Muscle of leg (tissue), 3 donors: ENCODE measurements at regions not wholly inside any gene's neighbourhood (a gene's known extent, or its start where the extent isn't known, plus 50 kb on each side); places are given as distances from the start of the nearest gene placed in this dataset.
A peak's percentile ranks its signal among the peaks of the same experiment; 100 is the strongest.

ENCODE experiments used
- DNase-seq: peaks from one replicate; pipeline ENCODE4 v3.0.0; 2013
- H3K27ac ChIP-seq: one replicate; pipeline ENCODE4 v1.5.1; 2013; ENCODE audit warnings: mild to moderate bottlenecking, low read length, control low read depth
- H3K27me3 ChIP-seq: one replicate; pipeline ENCODE4 v1.6.1; 2013; ENCODE audit warnings: low read length; ENCODE audit not compliant: control insufficient read depth, insufficient read depth
- H3K36me3 ChIP-seq: one replicate; pipeline ENCODE4 v1.6.1; 2013; ENCODE audit warnings: low read length; ENCODE audit not compliant: control insufficient read depth, insufficient read depth
- H3K4me1 ChIP-seq: one replicate; pipeline ENCODE4 v1.6.1; 2013; ENCODE audit warnings: low read length; ENCODE audit not compliant: control insufficient read depth, insufficient read depth
- H3K4me3 ChIP-seq: one replicate; pipeline ENCODE4 v1.5.1; 2013; ENCODE audit warnings: low read length, control low read depth
- H3K9me3 ChIP-seq: replicated peaks from 2 replicates; pipeline ENCODE4 v1.6.1; 2013; ENCODE audit warnings: low read depth, low read length; ENCODE audit not compliant: control insufficient read depth
- WGBS: methylation state at CpG from one replicate; pipeline ENCODE4 v1.1.5; 2013; ENCODE audit warnings: missing lambda C conversion rate; ENCODE audit not compliant: insufficient coverage; 5-methylcytosine and 5-hydroxymethylcytosine counted together

DNA sequence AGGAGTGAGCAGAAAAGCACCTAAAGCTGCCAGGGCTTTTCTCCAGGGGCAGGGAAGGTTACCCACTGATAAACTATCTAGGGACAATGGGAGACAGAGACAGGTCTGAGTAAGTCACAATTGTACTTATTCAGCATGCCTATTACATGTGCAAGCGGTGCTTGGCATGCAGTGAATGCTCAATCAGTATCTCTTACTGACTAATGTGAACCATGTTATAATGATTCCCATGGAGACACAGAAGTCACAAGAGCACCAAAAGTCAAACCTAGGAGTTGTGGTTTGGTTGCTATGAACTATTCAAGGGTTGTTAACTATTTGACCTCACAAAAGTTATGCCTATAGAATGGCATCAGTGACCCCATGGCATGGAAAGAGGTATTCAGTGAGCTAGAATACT is 50.0 kb upstream of the RASGRP1 start:
- Histone ChIP-seq H3K27me3 (no peaks in the 10 kb centered on the region), H3K27ac (no peak overlapping the region), H3K4me1 (no peaks in the 10 kb centered on the region), H3K36me3 (no peaks in the 10 kb centered on the region), H3K4me3 (no peak overlapping the region), H3K9me3 (no peaks in the 10 kb centered on the region)
- WGBS = no CpG with 5 or more reads among the region's 1 CpG
- no peak for DNase-seq

- no peak overlapping the region for H3K4me3 ChIP-seq
- no peaks in the 10 kb centered on the region for H3K27me3 ChIP-seq
- H3K9me3 ChIP-seq = no peaks in the 10 kb centered on the region
- WGBS = no CpG with 5 or more reads among the region's 2 CpGs
- no peaks in the 10 kb centered on the region for H3K36me3 ChIP-seq
- no peaks in the 10 kb centered on the region for H3K4me1 ChIP-seq
- DNase-seq = no peak
- H3K27ac ChIP-seq = no peak overlapping the region
These were observed 53.2 kb upstream of the RASGRP1 start for GRCh38 chr15:38617831-38618230.

GRCh38 chr15:38618242-38618955 is 53.8 kb upstream of the RASGRP1 start:
- no peak overlapping the region for H3K27ac ChIP-seq
- WGBS = 83% methylated on average over 2 of the region's 4 CpGs
- H3K4me1 ChIP-seq = no peaks in the 10 kb centered on the region
- H3K36me3 ChIP-seq = no peaks in the 10 kb centered on the region
- no peak for DNase-seq
- no peaks in the 10 kb centered on the region for H3K9me3 ChIP-seq
- H3K27me3 ChIP-seq = no peaks in the 10 kb centered on the region
- H3K4me3 ChIP-seq = no peak overlapping the region

DNA sequence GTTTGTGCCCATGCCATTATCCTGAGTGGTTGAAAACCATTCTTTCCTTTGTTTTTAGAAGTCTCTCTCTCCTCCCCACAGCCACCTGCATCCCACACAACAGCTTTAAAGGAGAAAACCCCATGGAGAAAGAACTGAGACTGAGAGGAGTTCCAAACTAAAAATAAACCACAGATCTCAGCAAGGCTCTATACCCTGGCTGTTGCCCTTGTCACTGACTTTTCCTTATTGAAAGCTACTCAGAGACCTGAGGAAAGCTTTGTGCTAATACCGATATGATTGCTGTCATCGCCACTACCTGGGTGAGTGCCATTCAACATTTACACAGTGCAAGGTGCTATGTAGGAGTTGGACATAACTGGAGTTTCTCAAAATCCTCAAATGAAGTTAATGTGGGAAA is 55.5 kb upstream of the RASGRP1 start:
- Histone ChIP-seq H3K4me3 (no peak overlapping the region), H3K27ac (no peak overlapping the region)

GRCh38 chr15:38620851-38621594 is 56.4 kb upstream of the RASGRP1 start:
- Histone ChIP-seq H3K4me3 (no peak overlapping the region), H3K27me3 (no peaks in the 10 kb centered on the region), H3K27ac (no peak overlapping the region), H3K36me3 (no peaks in the 10 kb centered on the region), H3K4me1 (peaks cover 3% of the 10 kb centered on the region), H3K9me3 (no peaks in the 10 kb centered on the region)
- DNase-seq = no peak
- WGBS = 90% methylated on average over 1 of the region's 3 CpGs

More for the DNA sequence above, 55.5 kb upstream of the RASGRP1 start:
- no peaks in the 10 kb centered on the region for H3K27me3 ChIP-seq
- WGBS = 76% methylated on average over 2 of the region's 2 CpGs
- peaks cover 3% of the 10 kb centered on the region for H3K4me1 ChIP-seq
- no peaks in the 10 kb centered on the region for H3K36me3 ChIP-seq
- no peaks in the 10 kb centered on the region for H3K9me3 ChIP-seq
- DNase-seq = no peak

DNA sequence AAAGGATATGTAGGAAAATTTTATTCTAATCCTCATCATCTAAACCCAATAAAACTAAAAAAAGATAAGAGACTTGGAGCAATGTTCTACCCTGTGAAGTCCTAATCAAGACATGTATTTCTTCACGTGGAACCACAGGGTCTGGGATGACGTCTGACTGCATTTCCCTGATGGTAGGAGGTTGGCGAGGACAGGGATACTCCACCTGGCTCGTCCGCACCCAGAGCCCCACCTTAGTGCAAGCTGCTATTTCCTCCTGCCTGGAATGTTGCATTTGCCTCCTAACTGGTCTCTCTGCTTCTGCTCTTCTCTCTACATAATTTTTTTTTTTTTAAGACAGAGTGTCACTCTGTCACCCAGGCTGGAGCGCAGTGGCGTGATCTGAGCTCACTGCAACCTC is 57.7 kb upstream of the RASGRP1 start:
- WGBS = 88% methylated on average over 7 of the region's 7 CpGs

DNA sequence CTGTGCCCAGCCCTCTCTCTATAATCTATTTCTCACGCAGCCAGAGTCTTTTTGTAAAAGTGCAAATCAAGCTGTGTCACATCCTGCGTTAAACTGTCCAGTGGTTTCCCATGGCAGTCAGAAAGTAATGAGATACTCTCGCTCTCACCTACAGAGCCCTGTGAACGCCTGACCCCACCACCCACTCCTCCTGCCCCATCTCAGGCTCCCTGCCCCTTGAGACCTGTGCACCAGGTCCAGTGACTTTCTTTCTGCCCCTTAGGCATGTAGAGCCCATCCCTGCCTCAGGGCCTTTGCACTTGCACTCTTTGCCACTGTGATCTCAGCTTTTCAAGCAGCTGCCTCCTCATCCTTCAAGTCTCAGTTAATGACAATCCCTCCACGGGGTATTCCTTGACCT is 58.3 kb upstream of the RASGRP1 start:
- WGBS = 93% methylated on average over 4 of the region's 5 CpGs
- no peak overlapping the region for H3K27ac ChIP-seq
- H3K4me3 ChIP-seq = no peak overlapping the region
- no peaks in the 10 kb centered on the region for H3K9me3 ChIP-seq
- no peaks in the 10 kb centered on the region for H3K36me3 ChIP-seq
- peaks cover 5% of the 10 kb centered on the region for H3K4me1 ChIP-seq
- no peak for DNase-seq
- H3K27me3 ChIP-seq = no peaks in the 10 kb centered on the region

More for the DNA sequence above, 57.7 kb upstream of the RASGRP1 start:
- Histone ChIP-seq H3K36me3 (no peaks in the 10 kb centered on the region), H3K27ac (no peak overlapping the region), H3K27me3 (no peaks in the 10 kb centered on the region), H3K9me3 (no peaks in the 10 kb centered on the region), H3K4me3 (no peak overlapping the region), H3K4me1 (peaks cover 5% of the 10 kb centered on the region)
- no peak for DNase-seq

DNA sequence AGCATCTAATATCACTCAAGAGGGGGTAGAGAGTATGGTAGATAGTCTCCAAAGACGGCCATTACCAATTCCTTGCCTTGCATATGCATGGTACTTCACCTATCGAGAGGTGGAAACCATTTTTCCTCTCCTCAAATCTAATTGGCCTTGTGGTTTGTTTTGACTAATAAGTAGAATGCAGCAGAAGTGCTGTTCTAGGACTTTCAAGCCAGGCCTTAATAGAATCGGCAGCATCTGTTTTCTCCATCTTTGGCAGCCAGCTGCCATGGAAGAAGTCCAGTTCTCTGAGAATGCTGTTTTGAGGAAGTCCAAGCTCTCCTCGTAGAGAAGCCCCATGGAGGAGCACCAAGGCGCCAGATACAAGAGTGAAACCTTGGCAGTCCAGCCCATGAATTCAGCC is 59.1 kb upstream of the RASGRP1 start:
- Histone ChIP-seq H3K4me3 (no peak overlapping the region), H3K36me3 (no peaks in the 10 kb centered on the region), H3K4me1 (peaks cover 5% of the 10 kb centered on the region), H3K27me3 (no peaks in the 10 kb centered on the region), H3K9me3 (no peaks in the 10 kb centered on the region), H3K27ac (no peak overlapping the region)
- 30% methylated on average over 2 of the region's 5 CpGs for WGBS
- peak; percentile 91 for DNase-seq

DNA sequence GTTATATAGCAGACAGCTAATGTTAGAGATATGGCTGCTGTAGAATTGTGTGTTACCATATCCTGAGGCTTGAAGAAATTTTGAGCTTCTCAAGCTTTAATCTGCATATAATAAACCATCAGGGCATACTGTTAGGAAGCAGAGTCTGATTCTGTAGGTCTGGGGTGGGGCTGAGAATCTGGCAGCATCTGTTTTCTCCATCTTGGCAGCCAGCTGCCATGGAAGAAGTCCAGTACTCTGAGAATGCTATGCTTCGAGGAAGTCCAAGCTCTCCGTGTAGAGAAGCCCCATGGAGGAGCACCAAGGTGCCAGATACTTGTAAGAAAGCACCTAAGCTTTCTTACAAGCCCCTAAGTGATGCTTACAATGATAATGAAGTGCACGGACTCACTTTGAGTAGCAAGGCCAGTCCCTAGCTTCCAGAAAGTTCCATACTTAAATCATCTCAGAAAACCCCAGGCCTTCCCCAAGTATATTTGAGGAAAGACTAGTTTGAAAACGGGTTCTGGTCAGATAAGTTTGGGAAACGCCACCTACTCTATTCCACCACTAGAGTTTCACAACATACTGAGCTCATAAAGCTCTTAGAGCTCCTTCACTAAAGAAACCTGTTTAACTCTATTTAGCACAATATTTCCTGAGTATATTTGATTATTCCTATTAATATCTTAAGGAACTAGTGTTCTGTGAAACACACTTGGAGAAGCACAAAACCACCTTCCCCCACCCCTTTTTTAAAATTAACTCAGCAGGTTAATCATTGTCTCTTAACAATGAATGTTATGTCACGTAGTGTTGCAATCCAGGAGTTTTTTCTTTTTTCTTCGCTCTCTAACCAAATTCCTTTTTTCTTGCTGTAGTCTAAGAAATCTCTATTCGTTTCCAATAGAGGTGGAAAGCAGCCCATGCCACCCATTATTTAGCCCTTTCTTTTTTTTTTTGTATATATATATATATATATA is 59.9 kb upstream of the RASGRP1 start:
- DNase-seq = peak; percentile 73
- WGBS = 11% methylated on average over 2 of the region's 8 CpGs
- Histone ChIP-seq H3K27ac (no peak overlapping the region), H3K4me1 (peaks cover 5% of the 10 kb centered on the region), H3K4me3 (no peak overlapping the region), H3K27me3 (no peaks in the 10 kb centered on the region), H3K9me3 (no peaks in the 10 kb centered on the region), H3K36me3 (no peaks in the 10 kb centered on the region)

DNA sequence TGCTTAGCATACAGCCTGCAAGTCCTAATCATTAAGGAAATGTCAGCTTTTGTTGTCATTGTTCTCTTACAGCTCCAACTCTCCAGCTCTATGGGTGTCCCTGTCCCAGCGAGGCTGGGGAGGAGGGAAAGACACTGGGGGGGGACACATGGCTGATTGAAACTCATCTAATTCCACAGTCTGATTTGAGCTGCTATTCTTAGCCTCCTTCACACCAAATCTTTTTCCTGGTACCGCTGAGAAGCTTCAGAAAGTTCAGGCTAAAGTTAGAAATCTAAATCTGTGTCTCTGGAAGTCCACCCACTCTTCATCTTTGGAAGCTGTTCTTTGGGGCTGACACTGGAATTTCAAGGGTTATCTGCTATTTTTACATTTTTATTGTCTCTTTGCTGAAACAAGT is 61.3 kb upstream of the RASGRP1 start:
- Histone ChIP-seq H3K9me3 (no peaks in the 10 kb centered on the region), H3K36me3 (no peaks in the 10 kb centered on the region), H3K4me1 (peaks cover 5% of the 10 kb centered on the region), H3K4me3 (no peak overlapping the region), H3K27ac (no peak overlapping the region), H3K27me3 (no peaks in the 10 kb centered on the region)
- DNase-seq = no peak
- WGBS = 67% methylated on average over 2 of the region's 2 CpGs
